T-helper 2 cell treated with Interferon-gamma antibody and Interleukin-4, amounts not matched to agents 5 μg/mL and 100 μg/mL, for 36 hours (primary cell): ENCODE measurements at regions not wholly inside any gene's neighbourhood (a gene's known extent, or its start where the extent isn't known, plus 50 kb on each side); places are given as distances from the start of the nearest gene placed in this dataset.
A peak's percentile ranks its signal among the peaks of the same experiment; 100 is the strongest.

Source experiments
- DNase-seq: peaks from one replicate; pipeline ENCODE4 v3.0.0; 2021; ENCODE audit warnings: low spot score
- H3K27ac Mint-ChIP-seq: one replicate; pipeline ENCODE4 v1.8.0; 2021; ENCODE audit warnings: mild to moderate bottlenecking, mixed read lengths
- H3K27me3 Mint-ChIP-seq: one replicate; pipeline ENCODE4 v1.8.0; 2021; ENCODE audit warnings: low read depth, mixed read lengths
- H3K36me3 Mint-ChIP-seq: one replicate; pipeline ENCODE4 v1.8.0; 2021; ENCODE audit warnings: low read depth, mixed read lengths
- H3K4me1 Mint-ChIP-seq: one replicate; pipeline ENCODE4 v1.8.0; 2021; ENCODE audit warnings: low read depth, mixed read lengths
- H3K4me3 Mint-ChIP-seq: one replicate; pipeline ENCODE4 v1.8.0; 2022; ENCODE audit warnings: mild to moderate bottlenecking, moderate library complexity, mixed read lengths
- H3K9me3 Mint-ChIP-seq: one replicate; pipeline ENCODE4 v1.8.0; 2021; ENCODE audit warnings: mixed read lengths

DNA sequence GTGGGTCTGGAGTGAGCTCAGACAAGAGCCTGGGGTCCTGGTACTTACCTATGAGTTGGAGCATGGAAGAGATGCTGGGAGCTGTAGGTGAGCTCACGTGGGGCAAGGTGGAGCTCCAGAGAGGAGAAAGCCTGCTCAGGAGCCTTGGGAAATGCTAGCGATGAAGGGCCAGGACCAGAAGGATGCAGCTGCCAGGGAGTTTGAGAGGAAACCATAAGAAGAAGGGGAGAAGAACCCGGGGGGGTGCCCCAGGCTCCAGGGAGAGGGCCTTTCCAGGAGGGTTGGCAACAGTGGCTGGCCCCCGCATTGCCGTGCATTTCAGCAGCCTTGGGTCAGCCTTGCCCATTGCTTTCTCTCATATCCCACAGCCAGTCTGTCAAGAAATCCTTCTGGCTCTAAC, 268.7 kb downstream of the GLI2 start:
- Mint-ChIP-seq H3K4me3 (no peak overlapping the region), H3K9me3 (no peaks in the 10 kb centered on the region), H3K27ac (no peak overlapping the region), H3K4me1 (no peaks in the 10 kb centered on the region), H3K36me3 (no peaks in the 10 kb centered on the region), H3K27me3 (no peaks in the 10 kb centered on the region)
- DNase-seq, result no peak

DNA sequence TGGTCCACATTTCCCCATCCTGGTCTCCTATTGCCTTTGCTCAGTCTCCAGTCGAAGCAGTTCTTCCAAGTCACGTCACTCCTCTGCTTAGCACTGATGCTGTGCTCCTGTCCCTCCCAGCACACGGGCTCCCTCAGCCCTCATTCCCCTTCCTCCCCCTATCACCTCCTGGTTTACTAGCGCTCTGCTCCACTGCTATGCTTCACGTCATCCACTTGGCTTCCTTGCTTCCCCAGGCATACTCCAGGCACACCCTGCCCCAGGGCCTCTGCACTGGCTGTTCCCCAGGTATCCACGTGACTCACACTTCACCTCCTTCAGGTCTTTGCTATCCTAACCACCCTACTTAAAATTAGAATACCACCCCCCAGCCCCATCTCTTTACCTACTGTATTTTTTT, 269.3 kb downstream of the GLI2 start:
- Mint-ChIP-seq H3K27me3 (no peaks in the 10 kb centered on the region), H3K9me3 (no peaks in the 10 kb centered on the region), H3K27ac (no peak overlapping the region), H3K4me3 (no peak overlapping the region), H3K36me3 (no peaks in the 10 kb centered on the region), H3K4me1 (no peaks in the 10 kb centered on the region)
- DNase-seq, result no peak

DNA sequence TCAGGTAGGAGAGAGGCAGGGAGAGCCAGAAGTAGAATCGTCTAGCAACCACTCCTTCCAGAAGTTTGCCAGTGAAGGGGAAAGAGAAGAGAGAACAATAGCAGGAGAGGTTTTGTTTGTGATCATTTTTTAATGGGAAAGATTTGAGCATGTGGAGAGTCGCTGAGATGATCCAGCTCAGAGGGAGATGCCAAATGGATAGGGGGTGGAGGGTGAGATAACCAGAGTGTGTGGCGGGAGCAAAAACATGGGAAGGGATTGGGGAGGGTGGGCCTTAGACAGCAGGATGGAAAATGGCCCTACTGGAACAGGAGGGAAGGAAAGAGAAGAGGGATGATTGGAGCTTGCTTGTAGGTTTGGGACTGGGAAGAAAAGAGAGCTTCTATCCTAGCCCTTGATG, 269.8 kb downstream of the GLI2 start:
- Mint-ChIP-seq H3K9me3 (no peaks in the 10 kb centered on the region), H3K27me3 (no peaks in the 10 kb centered on the region), H3K27ac (no peak overlapping the region), H3K4me3 (no peak overlapping the region), H3K4me1 (no peaks in the 10 kb centered on the region), H3K36me3 (no peaks in the 10 kb centered on the region)
- DNase-seq, result no peak

DNA sequence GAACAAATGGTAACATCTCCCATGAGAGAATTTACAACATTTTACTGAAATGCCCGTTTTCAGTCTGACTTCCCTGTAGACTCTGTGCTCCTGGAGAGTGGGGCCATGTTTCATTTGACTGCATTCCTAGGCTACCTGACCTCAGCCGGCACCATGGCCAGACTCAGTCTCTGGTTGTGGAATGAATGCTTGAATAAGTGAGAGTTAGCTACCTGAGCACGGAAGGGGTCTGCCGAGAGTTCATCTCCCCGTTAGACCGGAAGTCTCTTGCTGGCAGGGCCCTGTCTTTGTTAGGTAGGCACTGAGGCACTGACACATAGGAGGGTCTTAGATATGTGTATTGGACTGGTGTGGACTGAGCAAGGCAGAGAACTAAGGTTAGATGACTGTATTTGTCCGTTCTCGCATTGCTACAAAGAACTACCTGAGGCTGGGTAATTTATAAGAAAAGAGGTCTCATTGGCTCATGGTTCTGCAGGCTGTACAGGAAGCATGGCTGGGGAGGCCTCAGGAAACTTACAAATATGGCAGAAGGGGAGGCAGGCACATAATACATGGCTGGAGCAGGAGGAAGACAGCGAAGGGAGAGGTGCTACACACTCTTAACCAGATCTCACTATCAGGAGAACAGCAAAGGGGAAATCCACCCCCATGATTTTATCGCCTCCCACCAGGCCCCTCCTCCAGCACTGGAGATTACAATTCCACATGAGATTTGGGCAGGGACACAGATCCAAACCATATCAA, 271.2 kb downstream of the GLI2 start:
- DNase-seq, result peak; percentile 2
- Mint-ChIP-seq H3K9me3 (no peaks in the 10 kb centered on the region), H3K4me1 (no peaks in the 10 kb centered on the region), H3K27ac (no peak overlapping the region), H3K4me3 (no peak overlapping the region), H3K36me3 (no peaks in the 10 kb centered on the region), H3K27me3 (no peaks in the 10 kb centered on the region)

DNA sequence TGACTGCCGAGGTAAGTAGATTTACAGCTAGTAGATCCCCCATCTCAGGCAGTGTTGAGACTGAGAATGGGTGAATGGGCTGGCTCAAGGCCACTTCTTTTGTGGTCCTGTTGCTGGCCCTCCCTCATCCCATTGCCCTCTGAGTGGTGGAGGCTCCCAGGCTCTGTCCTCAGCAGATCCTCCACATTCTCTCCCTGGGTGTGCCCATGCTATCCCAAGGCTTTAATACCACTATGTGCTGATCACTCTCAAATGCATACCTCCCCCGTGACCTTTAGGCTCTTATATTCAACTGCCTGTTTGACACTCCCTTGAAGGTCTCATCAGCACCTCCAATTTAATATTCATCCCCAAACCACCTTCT, 271.8 kb downstream of the GLI2 start:
- H3K36me3 Mint-ChIP-seq, result no peaks in the 10 kb centered on the region
- no peak overlapping the region for H3K4me3 Mint-ChIP-seq
- no peaks in the 10 kb centered on the region for H3K9me3 Mint-ChIP-seq
- no peak overlapping the region for H3K27ac Mint-ChIP-seq
- H3K4me1 Mint-ChIP-seq, result no peaks in the 10 kb centered on the region
- no peak for DNase-seq
- H3K27me3 Mint-ChIP-seq, result no peaks in the 10 kb centered on the region

DNA sequence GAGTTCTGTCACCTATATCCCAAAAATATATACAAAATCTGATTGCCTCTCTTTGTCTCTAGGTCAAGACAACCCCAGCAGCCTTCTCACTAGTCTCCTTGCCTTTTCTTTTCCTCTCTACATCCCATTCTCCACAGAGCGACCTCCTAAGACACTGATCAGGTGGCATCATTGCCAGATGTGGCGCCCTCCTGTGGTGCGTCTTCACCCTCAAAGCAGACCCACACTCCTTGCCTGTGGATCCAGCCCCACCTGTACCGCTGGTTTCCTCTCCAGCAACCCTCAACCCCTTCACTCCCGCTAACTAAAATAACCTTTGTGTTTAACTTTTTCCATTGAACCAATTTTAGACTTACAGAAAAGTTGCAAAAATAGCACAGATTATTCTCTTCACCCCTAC, 273.3 kb downstream of the GLI2 start:
- no peak for DNase-seq
- Mint-ChIP-seq H3K4me1 (no peaks in the 10 kb centered on the region), H3K36me3 (no peaks in the 10 kb centered on the region)

DNA sequence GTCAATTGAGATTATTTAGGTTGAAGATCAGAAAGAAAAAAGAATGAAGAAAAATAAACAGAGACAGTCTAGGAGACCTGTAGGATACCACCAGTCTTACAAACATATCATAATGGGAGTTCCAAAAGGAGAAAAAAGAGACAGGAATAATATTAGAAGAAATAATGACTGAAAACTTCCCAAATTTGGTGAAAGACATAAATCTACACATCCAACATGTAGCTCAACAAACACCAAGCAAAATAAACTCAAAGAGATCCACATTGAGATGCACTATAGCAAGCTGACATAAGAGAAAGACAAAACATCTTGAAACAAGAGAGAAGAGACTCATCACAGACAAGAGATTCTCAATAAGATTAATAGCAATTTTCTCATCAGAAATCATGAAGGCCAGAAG, 274.0 kb downstream of the TFCP2L1 start:
- H3K9me3 Mint-ChIP-seq, result no peaks in the 10 kb centered on the region

More for the DNA sequence above, 273.3 kb downstream of the GLI2 start:
- Mint-ChIP-seq H3K27me3 (peaks cover 4% of the 10 kb centered on the region), H3K4me3 (no peak overlapping the region), H3K9me3 (no peaks in the 10 kb centered on the region), H3K27ac (no peak overlapping the region)

DNA sequence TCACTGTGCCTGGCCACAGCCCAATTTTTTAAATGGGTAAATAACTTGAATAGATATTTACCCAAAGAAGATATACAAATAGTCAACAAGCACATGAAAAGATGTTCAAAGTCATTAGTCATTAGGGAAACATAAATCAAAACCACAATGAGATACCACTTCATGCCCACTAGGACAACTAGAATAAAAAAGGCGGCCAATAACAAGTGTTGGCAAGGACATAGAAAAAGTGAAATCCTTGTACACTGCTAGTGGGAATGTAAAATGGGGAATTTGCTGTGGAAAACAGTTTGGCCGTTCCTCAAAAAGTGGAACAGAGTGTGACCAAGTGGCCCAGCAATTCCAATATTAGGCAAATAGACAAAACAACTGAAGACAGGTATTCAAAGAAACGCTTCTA, 270.1 kb downstream of the TFCP2L1 start:
- peaks cover 5% of the 10 kb centered on the region for H3K27me3 Mint-ChIP-seq
- H3K4me3 Mint-ChIP-seq, result no peak overlapping the region
- no peaks in the 10 kb centered on the region for H3K9me3 Mint-ChIP-seq
- no peaks in the 10 kb centered on the region for H3K36me3 Mint-ChIP-seq
- no peak overlapping the region for H3K27ac Mint-ChIP-seq
- DNase-seq, result no peak
- H3K4me1 Mint-ChIP-seq, result no peaks in the 10 kb centered on the region

More for the DNA sequence above, 274.0 kb downstream of the TFCP2L1 start:
- Mint-ChIP-seq H3K36me3 (no peaks in the 10 kb centered on the region), H3K4me1 (no peaks in the 10 kb centered on the region), H3K27me3 (peaks cover 5% of the 10 kb centered on the region), H3K4me3 (no peak overlapping the region), H3K27ac (no peak overlapping the region)
- no peak for DNase-seq

DNA sequence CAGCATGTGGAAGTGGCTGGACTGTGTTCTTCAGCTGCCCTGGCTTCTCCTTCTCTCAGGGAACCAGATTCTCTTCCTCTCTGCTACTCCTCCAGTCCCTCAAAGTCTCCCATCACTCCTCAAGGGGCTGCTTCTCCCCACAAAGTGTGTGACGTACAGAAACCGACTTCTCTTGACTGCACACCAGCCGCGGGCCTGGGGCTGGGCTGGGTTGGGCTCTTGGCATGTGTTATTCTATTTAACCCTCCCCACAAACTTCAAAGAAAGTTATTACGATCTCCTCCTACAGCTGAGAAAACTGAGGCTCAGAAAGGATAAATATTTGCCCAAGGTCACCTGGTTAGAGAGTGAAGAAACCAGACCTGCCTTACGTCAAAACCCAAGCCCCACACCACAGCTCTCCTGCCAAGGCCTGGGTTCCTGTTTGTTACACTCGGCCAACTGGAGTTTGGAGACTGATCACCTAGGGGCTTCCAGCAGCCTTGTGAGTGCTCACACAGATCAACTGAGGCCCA, 269.0 kb downstream of the TFCP2L1 start:
- no peaks in the 10 kb centered on the region for H3K4me1 Mint-ChIP-seq
- H3K4me3 Mint-ChIP-seq, result no peak overlapping the region
- H3K9me3 Mint-ChIP-seq, result no peaks in the 10 kb centered on the region
- no peaks in the 10 kb centered on the region for H3K36me3 Mint-ChIP-seq
- DNase-seq, result no peak
- peaks cover 5% of the 10 kb centered on the region for H3K27me3 Mint-ChIP-seq
- H3K27ac Mint-ChIP-seq, result no peak overlapping the region

DNA sequence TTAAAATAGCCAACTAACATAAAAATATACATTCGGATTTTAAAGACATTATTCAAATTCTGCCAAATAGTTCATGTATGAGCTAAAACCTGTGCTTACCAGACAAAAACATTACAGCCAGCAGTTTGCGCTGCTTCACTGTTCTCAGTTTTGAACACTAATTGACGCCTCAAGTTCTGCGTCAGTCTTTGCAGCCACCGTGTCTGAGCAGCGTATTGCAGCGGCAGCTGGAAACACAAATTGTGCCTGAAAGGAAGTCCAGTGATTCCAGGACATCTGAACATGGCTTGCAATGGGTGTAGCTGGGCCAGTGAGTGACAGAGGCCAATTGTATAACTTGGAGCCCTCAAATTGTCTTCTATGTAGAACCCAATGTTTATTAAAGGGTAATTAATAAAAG, 267.6 kb downstream of the TFCP2L1 start:
- H3K4me1 Mint-ChIP-seq, result no peaks in the 10 kb centered on the region
- H3K4me3 Mint-ChIP-seq, result no peak overlapping the region
- peaks cover 5% of the 10 kb centered on the region for H3K27me3 Mint-ChIP-seq
- no peak for DNase-seq
- H3K9me3 Mint-ChIP-seq, result no peaks in the 10 kb centered on the region
- H3K27ac Mint-ChIP-seq, result no peak overlapping the region
- no peaks in the 10 kb centered on the region for H3K36me3 Mint-ChIP-seq

DNA sequence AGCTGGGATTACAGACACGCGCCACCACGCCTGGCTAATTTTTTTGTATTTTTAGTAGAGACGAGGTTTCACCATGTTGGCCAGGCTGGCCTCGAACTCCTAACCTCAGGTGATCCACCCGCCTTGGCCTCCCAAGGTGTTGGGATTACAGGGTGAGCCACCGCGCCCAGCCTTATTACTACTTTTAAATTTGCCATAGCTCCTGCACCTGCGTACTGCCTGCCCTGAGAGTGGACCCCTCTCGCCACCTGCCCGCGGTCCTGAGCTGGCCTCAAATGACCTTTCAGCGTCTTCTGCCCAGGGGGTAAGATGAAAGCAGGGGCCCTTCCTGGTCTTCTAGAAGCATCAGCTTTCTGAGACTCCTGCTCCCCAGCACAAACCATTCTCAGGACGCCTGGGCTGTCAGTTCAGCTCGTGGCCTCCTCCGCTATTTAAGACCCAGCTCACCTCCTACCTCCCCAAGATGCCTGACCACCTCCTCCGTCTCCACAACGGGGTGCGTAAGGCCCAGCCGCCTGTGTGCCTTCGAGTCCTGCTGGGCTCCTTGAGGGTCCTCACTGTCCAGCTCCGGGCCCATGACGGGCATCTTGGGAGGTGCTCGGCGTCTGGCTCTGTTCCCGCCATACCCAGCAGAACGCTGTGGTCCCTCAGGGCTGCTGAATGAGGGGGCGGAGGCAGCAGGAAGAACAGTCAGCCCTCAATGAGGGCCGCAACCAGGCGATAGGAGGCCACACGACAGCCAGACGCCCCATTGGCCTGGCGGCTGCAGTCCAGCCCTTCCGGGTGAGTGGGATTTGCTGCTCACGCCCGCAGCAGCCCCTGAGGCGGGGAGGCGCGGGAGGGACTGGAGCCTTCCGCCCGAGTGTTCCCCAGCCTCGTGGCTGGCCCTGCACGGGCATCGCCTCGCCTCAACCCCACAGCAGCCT, 266.6 kb downstream of the TFCP2L1 start:
- H3K4me1 Mint-ChIP-seq, result no peaks in the 10 kb centered on the region
- peaks cover 5% of the 10 kb centered on the region for H3K27me3 Mint-ChIP-seq
- H3K9me3 Mint-ChIP-seq, result no peaks in the 10 kb centered on the region
- no peak overlapping the region for H3K4me3 Mint-ChIP-seq
- no peak for DNase-seq
- H3K36me3 Mint-ChIP-seq, result no peaks in the 10 kb centered on the region
- H3K27ac Mint-ChIP-seq, result no peak overlapping the region

DNA sequence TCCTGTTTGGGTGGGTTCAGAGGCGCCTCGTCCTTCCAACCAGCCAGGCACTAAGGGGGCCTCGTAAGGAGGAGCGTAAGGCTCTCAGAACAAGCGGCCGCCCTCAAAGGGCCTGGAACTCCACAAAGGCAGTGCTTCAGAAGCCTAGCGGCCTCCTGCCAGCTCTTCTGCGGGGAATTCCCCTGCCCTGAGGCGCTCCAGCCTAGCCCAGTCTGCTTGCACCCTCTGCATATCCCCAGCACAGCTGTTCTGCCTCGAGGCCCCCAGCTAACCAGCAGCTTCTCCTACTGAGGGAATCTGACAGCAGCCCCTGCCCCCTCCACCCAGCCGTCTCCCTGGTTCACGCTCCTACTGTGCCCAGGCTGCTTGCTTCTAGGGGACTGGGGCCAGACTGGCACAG, 265.9 kb downstream of the TFCP2L1 start:
- Mint-ChIP-seq H3K27me3 (peaks cover under 1% of the 10 kb centered on the region), H3K4me3 (no peak overlapping the region), H3K4me1 (no peaks in the 10 kb centered on the region), H3K36me3 (no peaks in the 10 kb centered on the region), H3K27ac (no peak overlapping the region), H3K9me3 (no peaks in the 10 kb centered on the region)
- DNase-seq, result no peak

DNA sequence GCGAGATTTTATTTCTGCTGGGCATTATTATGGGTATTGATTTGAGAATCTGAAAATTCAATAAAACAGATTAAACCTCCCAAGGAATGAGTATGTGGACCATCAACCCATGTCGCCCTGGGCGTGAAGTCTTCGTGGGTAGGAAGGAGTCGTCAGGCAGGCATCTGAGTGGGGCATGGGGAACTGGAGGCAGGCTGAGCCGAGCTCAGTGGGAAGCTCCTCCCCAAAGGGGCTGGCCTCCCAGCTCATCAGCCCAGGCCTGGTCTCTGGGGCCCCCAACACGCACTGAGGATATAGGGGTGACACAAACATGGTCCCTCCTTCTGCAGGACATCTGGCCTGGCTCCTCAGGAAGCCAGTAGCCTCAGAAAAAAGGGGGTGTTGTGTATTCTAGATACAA, 265.2 kb downstream of the TFCP2L1 start:
- Mint-ChIP-seq H3K4me3 (no peak overlapping the region), H3K27ac (no peak overlapping the region), H3K4me1 (no peaks in the 10 kb centered on the region), H3K36me3 (no peaks in the 10 kb centered on the region), H3K27me3 (no peaks in the 10 kb centered on the region), H3K9me3 (no peaks in the 10 kb centered on the region)
- DNase-seq, result no peak

DNA sequence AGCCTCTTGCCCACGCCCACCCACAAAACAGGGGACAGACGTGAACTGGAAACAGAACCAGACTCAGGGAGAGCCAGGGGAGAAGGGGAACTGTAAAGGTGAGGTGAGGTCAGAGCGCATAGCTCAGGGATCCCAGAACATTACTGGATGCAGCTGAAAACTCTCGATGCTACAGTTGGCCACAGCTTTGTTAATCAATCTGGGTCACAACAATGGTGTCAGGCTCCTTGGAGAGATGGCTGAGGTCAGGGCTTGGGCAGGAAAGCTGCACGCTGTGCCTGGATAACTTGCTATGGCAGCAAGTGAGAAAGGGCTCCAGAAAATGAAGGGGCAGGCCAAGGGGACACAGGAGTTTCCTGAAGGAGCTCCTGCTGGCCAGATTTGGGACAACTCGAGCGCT, 263.3 kb downstream of the TFCP2L1 start:
- Mint-ChIP-seq H3K36me3 (no peaks in the 10 kb centered on the region), H3K4me1 (no peaks in the 10 kb centered on the region), H3K27ac (no peak overlapping the region), H3K4me3 (no peak overlapping the region), H3K27me3 (no peaks in the 10 kb centered on the region), H3K9me3 (no peaks in the 10 kb centered on the region)
- no peak for DNase-seq
